ENCODE measurements at regions not wholly inside any gene's neighbourhood (a gene's known extent, or its start where the extent isn't known, plus 50 kb on each side); places are given as distances from the start of the nearest gene placed in this dataset.

DNA sequence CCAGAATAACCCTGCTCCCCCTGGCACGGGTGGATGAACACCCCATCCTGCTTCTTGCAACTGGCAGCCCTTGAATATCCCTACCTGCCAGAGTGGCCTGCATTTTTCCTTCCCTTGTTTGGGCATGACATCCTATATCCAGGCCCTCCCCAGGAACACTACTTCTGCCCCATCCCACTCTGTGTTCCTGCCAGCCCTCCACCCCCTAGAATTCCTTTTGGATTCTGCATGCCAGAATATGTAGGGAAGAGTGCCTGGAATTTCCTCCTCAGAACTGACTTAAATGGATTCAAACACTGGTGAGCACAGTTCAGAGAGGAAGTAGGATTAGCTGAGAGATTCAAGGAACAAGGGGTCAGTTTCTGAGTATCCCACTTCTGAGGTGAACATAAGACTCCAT is 123.5 kb upstream of the PELI1 start:
- no peak overlapping the region for H3K27ac ChIP-seq
- no peak overlapping the region for H3K4me2 ChIP-seq (ENCODE audit: low read length)
- H2AFZ ChIP-seq = no peak overlapping the region
- no peak overlapping the region for H3K9ac ChIP-seq
- H3K4me1 ChIP-seq = no peaks in the 10 kb centered on the region
- no peaks in the 10 kb centered on the region for H3K9me3 ChIP-seq (ENCODE audit: control insufficient read depth, low read length)
- no peaks in the 10 kb centered on the region for H3K79me2 ChIP-seq
- no peaks in the 10 kb centered on the region for H3K36me3 ChIP-seq (ENCODE audit: control insufficient read depth, insufficient read depth, low read length)
- H3K4me3 ChIP-seq (ENCODE audit: low read depth, low read length) = no peak overlapping the region
- H3K27me3 ChIP-seq (ENCODE audit: control insufficient read depth, insufficient read depth, low read length) = no peaks in the 10 kb centered on the region
- TF ChIP-seq, protein P1, sequence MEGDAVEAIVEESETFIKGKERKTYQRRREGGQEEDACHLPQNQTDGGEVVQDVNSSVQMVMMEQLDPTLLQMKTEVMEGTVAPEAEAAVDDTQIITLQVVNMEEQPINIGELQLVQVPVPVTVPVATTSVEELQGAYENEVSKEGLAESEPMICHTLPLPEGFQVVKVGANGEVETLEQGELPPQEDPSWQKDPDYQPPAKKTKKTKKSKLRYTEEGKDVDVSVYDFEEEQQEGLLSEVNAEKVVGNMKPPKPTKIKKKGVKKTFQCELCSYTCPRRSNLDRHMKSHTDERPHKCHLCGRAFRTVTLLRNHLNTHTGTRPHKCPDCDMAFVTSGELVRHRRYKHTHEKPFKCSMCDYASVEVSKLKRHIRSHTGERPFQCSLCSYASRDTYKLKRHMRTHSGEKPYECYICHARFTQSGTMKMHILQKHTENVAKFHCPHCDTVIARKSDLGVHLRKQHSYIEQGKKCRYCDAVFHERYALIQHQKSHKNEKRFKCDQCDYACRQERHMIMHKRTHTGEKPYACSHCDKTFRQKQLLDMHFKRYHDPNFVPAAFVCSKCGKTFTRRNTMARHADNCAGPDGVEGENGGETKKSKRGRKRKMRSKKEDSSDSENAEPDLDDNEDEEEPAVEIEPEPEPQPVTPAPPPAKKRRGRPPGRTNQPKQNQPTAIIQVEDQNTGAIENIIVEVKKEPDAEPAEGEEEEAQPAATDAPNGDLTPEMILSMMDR (IDR thresholded peaks at IDR 0.05) = no peak

DNA sequence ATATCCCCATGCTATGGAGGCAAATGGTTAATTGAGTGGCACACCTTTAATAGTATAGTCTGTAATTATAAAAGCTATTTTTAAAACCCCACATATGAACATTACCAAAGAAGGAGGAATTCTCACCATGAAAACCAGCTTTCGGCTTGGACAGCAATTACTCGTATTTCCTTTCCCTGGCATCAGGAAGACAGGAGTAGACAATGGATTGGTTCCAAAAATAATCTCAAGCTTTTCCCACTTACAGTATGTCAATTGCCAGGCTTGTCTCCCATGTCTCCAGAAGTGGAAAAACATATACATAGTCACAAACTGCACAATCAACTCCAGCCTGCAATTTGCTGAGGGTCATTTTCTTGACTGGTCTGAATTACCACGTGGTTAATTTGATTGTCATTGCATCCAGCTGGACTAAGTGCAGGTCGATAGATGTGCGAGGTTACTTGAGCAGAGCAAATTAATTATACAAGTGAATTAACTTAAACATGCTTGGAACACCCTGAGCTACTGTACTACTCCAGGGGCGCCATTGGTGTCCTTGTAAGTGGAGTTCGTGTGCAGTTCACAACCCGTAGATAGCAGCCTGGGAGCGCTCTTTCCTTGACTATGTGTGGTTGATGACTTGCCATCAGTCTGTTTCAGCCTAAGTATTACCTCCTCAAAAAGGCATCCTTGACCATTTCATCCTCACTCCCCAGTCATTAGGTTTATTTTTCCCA is 124.3 kb upstream of the PELI1 start:
- H3K9ac ChIP-seq = no peak overlapping the region
- no peak overlapping the region for H2AFZ ChIP-seq
- H3K36me3 ChIP-seq (ENCODE audit: control insufficient read depth, insufficient read depth, low read length) = no peaks in the 10 kb centered on the region
- H3K4me1 ChIP-seq = peaks cover 4% of the 10 kb centered on the region
- TF ChIP-seq, protein P1 (IDR thresholded peaks at IDR 0.05) = no peak
- no peaks in the 10 kb centered on the region for H3K79me2 ChIP-seq
- H3K4me2 ChIP-seq (ENCODE audit: low read length) = no peak overlapping the region
- H3K27me3 ChIP-seq (ENCODE audit: control insufficient read depth, insufficient read depth, low read length) = no peaks in the 10 kb centered on the region
- no peak overlapping the region for H3K27ac ChIP-seq
- H3K9me3 ChIP-seq (ENCODE audit: control insufficient read depth, low read length) = no peaks in the 10 kb centered on the region
- H3K4me3 ChIP-seq (ENCODE audit: low read depth, low read length) = no peak overlapping the region

DNA sequence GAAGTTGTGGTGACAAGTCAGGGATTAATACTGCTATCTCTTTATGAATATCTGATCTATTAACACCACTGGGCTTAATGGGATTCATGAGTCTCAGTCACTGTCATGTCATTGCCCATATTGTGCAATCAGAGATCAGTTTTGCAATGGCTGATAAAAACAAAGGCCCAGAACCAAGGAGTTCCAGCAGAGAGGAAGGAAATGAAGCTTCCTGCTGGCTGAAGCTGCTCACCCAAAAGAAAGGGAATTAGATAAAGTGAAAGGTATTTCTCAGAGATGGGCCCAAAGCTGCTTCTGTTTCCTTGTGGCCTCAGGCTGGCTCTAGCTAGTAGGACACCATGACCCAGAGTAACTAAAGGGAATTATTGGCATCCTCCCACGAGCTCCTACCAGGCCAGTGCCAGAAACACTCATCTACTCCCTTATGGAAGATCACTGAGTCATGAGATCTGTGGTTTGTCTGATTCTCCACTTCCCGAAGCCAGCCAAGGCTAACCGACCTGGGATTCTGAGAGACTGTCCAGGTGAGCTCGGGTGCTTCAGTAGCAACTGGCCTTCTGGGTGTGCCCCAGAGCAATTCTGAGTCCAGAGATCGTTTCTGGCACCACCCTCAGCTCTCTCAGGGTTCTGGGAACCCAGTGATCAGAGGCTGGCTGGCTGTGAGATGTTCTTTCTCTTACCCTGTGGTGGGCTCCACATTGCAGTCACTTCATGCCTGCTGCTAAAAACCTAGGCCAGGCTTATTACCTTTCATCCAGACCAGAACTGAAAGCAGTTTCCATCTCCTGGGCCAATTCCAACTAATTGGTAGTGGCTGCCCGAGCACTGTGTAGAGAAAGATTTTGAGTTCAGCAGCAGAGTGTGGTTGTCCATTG is 129.5 kb upstream of the PELI1 start:
- H3K79me2 ChIP-seq = no peaks in the 10 kb centered on the region
- peak overlapping the region; percentile 92 for H2AFZ ChIP-seq
- no peak overlapping the region for H3K9ac ChIP-seq
- H3K4me3 ChIP-seq (ENCODE audit: low read depth, low read length) = no peak overlapping the region
- TF ChIP-seq, protein P1 (IDR thresholded peaks at IDR 0.05) = no peak
- H3K9me3 ChIP-seq (ENCODE audit: control insufficient read depth, low read length) = no peaks in the 10 kb centered on the region
- peak overlapping the region; percentile 67 for H3K27ac ChIP-seq
- H3K27me3 ChIP-seq (ENCODE audit: control insufficient read depth, insufficient read depth, low read length) = no peaks in the 10 kb centered on the region
- no peaks in the 10 kb centered on the region for H3K36me3 ChIP-seq (ENCODE audit: control insufficient read depth, insufficient read depth, low read length)
- peak overlapping the region; percentile 9 for H3K4me2 ChIP-seq (ENCODE audit: low read length)
- H3K4me1 ChIP-seq = peaks cover 11% of the 10 kb centered on the region

DNA sequence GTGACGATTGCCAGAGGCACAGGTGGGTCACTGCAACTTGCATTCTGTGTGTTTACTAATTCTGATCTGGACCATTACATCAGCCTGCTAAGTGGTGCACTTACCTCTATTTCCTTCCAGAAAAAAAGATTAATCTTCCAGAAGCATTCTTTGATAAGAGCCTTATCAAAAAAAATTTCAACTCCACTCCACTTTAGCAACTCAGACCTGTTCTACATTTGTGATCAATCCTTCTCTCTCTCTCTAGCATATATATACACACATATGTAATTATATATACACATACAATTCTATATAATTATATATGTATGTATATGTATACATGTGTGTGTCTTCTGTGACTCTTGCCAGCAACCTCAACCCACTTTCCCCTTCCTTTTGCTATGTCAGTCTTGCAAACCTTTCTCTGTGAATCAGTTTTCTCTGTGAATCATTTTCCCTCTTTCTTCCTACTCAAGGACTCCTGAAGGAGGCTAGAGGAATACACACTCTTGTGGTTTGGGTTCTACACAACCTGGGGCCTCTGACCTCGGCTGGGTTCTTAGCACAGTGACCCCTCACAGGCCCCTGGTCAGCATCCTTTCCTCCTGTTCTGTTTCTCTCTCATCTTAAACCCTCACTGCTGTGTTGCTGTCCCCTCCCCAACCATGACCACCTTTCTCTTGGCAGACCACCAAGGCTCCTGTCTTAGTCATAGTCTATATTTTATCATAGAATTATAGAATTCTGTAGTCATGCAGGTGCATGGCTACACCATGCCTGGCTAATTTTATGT is 130.4 kb upstream of the PELI1 start:
- H3K36me3 ChIP-seq (ENCODE audit: control insufficient read depth, insufficient read depth, low read length) = no peaks in the 10 kb centered on the region
- H3K4me2 ChIP-seq (ENCODE audit: low read length) = no peak overlapping the region
- H3K9ac ChIP-seq = no peak overlapping the region
- H3K4me3 ChIP-seq (ENCODE audit: low read depth, low read length) = no peak overlapping the region
- H3K4me1 ChIP-seq = peaks cover 11% of the 10 kb centered on the region
- TF ChIP-seq, protein P1 (IDR thresholded peaks at IDR 0.05) = no peak
- H3K27ac ChIP-seq = peak overlapping the region; percentile 67
- H3K27me3 ChIP-seq (ENCODE audit: control insufficient read depth, insufficient read depth, low read length) = no peaks in the 10 kb centered on the region
- H3K79me2 ChIP-seq = no peaks in the 10 kb centered on the region
- no peaks in the 10 kb centered on the region for H3K9me3 ChIP-seq (ENCODE audit: control insufficient read depth, low read length)
- no peak overlapping the region for H2AFZ ChIP-seq
